Hematopoietic multipotent progenitor cell (in vitro differentiated cells): ENCODE measurements at regions not wholly inside any gene's neighbourhood (a gene's known extent, or its start where the extent isn't known, plus 50 kb on each side); places are given as distances from the start of the nearest gene placed in this dataset. TPM values are rescaled to one million over a fixed set of nuclear protein-coding genes. Genes with fewer than 3 reads are reported as not detected.
"Not testable (repeated sequence)": the region's sequence is repeated elsewhere in the genome, so short reads cannot be mapped to it uniquely, and the experiment has no call there.

Source experiments
- DNase-seq, 3 donors: peaks; one replicate each; pipeline ENCODE4 v3.0.0-alpha.2; 2011 to 2015; ENCODE audit warnings: low read depth in 2 of 3, low spot score in 2 of 3
- small RNA-seq: library from RNA; depleted of rRNA; stranded (forward); fragments of <200 nt; gene quantifications from one replicate; pipeline ENCODE3, GENCODE V24; 2012

GRCh38 chr9:38134611-38135237 is 65.7 kb upstream of the SHB start:
- no peak for DNase-seq

DNA sequence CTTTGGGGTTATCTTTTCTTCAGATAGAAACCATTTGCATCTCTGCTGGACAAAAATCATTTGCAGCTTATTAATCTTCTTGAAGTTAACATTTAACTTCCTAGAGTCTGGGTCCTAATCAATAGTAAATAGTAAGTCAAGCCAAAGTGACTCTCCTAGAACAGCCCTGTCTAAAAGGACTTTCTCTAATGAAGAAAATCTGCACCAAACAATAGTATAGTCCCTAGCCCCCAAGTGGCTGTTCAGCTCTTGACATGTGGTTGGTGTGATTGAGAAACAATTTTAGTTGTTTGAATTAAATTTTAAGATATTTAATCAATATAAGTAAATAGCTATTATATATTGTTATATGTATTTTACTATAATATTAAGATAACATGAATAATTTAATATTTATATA is 64.6 kb upstream of the SHB start:
- no peak for DNase-seq

DNA sequence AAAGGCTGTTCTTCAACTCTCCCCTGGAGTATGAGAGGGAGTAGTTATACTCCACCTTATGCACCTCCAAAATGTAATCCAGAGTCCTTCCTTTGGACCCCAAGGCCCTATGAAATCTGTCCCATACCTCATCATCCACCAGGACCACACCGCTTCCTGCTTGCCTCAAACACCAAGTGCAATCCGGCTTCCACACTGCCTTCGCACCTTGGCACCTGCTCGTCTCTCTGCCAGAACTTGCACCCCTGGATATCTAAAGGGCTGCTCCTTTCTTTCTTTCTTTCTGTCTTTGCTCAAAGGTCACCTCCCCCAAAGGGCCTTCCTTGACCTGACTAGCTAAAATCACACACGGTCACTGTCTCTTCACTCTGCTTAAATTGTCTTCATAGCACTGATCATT is 63.9 kb upstream of the SHB start:
- no peak for DNase-seq

DNA sequence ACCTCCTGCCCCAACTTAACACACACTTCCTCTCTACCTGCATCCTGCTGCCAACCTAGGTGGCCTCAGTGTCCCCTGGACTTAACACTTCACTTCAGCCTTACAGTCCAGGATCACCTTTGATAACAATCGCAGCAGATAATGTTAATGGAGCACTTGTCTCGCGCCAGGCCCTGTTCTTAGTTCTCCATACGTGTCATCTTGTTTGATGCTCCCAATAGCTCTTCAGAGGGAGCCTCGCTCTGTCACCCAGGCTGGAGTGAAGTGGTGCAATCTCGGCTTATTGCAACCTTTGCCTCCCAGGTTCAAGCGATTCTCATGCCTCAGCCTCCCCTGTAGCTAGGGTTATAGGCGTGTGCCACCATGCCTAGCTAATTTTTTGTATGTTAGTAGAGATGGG is 62.7 kb upstream of the SHB start:
- DNase-seq = no peak

GRCh38 chr9:38130724-38131123 is 61.7 kb upstream of the SHB start:
- no peak for DNase-seq

DNA sequence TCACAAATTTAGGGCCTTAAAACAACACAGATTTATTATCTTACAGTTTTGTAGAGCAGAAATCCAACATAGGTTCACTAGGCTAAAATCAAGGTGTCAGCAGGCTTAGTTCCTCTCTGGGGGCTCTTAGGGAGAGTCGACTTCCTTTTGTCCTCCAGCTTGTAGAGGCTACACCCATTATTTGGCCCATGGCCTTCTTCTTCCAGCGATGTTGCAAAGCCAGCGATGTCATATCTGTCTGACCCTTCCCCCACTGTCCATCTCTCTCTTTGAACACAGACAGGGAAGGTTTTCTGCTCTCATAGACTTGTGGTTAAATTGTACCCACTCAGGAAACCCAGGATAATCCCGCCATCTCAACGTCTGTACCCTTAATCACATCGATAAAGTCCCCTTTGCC is 60.3 kb upstream of the SHB start:
- DNase-seq = no peak

DNA sequence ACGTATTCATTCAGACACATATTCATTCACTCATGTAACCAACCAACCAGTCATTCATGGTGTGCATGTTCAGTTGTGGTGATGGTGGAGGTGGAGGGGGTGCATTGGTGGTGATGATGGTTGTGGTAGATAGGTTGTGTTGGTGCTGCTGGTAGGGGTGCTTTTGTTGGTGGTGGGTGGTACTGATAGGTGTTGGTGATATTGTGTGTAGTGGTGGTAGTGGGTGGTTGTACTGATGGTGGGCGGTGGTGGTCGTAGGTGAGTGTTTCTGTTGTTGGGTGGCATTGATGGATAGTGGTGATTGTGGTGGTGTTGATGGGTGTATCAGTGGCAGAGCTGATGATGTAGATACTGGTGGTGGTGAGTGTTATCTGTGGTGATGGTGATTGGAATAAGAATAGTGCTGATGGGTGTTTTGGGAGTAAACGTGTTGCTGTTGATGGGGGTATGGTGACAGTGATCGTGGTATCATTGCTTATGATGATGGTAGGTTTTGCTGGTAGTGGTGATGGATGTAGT is 59.8 kb upstream of the SHB start:
- DNase-seq = no peak

GRCh38 chr9:38127271-38127839 is 58.3 kb upstream of the SHB start:
- DNase-seq = no peak

DNA sequence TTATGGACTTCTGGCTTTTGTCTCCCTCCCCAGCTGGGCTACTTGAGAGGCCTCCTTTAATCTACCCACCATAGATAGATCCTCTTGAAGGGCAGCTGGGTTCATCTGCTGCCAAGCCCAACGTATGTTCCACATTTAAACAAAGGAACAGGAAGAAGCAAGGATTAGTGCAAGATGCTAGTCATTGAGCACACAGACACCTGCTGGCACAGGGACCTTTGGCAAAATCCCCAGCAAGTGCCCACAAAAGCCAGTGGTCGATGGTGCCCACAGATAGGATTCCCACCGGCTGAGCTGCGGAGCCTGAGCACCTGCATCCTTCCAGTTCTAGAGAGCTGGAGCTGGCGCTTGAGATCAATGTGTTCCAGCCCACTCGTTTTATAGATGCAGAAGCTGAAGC is 57.7 kb upstream of the SHB start:
- DNase-seq = no peak

GRCh38 chr9:38125889-38126288 is 56.9 kb upstream of the SHB start:
- no peak for DNase-seq

- DNase-seq = not testable (repeated sequence)
Observed at GRCh38 chr9:38123359-38123758, 54.3 kb upstream of the SHB start.

DNA sequence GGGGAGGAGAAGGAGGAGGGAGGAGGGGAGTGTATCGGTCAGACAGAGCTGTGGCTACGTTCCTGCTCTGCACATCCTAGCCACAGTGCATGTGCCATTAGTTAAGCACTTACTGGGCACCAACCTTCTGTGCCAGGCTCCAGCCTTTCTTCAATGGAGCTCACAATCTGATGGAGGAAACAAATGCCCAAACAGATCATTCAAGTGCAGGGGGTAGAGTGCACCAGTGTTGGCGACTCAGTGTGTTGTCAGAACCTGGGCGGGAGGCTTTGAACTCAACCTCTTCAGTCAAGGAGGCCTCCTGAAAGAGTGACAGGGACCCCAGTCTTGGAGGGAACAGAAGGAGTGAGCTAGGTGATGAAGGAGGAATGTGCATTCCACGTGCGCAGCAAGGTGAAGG is 51.9 kb upstream of the SHB start:
- no peak for DNase-seq

DNA sequence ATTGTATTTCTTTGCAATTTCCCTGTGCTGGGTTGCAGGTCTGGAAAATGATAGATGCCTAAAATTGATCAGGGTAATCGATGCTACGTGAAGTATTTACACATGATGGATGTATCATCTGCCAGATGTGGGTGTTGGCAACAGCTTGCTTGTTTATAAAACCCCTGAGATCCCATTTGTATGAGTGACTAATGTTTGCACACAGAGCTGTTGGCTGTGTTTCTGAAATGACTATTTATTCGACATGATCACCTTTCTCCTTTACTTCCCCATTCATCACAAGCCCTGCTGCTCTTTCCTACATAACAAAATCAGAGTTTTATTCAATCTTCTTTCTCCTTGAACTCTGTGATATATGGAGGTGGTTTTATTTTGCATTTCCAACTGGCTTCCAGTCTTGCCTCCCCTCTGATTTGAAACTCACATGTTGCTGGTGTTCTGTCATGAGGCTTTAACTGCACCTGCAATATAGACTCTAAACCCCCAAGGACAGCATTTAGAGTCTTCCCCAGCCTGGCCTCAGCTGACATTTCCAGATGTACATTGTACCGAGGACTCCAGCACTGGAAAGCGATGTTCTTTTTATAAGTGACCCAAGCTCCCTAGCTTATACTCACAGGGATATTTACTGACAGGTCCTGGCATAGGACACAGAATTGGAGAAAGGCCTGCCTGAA is 50.7 kb upstream of the SHB start:
- DNase-seq = no peak

DNA sequence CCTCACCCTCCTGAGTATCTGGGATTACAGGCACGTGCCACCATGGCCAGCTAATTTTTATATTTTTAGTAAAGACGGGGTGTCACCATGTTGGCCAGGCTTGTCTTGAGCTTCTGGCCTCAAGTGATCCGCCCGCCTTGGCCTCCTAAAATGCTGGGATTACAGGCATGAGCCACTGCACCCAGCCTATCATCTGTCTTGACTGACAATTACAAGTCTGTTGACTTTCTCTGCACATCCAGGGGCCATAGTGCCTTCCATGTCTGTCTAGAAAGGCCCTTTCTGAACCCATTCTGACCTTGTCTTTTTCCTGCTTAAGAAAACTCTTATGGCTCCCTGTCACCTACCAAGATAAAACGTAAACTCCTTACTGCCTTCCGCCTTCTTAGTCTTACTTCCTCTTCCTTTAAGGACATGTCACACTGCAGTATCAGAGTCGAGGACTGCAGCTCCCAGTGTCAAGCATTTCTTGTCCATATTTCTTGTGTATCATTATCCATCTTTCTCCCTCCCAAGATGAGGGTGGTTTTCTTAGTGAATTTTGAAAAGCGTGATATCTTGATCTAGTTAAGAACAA is 49.9 kb upstream of the SHB start:
- no peak for DNase-seq

Small RNA genes lying in the stretch of these regions (small RNA-seq; reads per million reads assigned to genes)
- not detected for gene RF00096
